ENCODE measurements at regions not wholly inside any gene's neighbourhood (a gene's known extent, or its start where the extent isn't known, plus 50 kb on each side); places are given as distances from the start of the nearest gene placed in this dataset.

- Histone ChIP-seq H3K4ac (replicated peaks; ENCODE audit: insufficient read length, low read depth, low read length) (no peak overlapping the region), H3K4me1 (replicated peaks in 1 of 4; ENCODE audit: control insufficient read depth in 3 of 4, insufficient read depth in 4 of 4, low read length in 3 of 4) (no peaks in the 10 kb centered on the region), H2BK120ac (replicated peaks; ENCODE audit: low read depth, low read length) (no peak overlapping the region), H3K23me2 (ENCODE audit: low read depth, low read length) (no peaks in the 10 kb centered on the region), H4K8ac (ENCODE audit: extremely low read depth, insufficient read depth, low read length) (no peak overlapping the region), H4K20me1 (replicated peaks in 1 of 2; ENCODE audit: control insufficient read depth in 1 of 2, insufficient read depth in 2 of 2, low read length in 2 of 2) (no peaks in the 10 kb centered on the region), H3K79me1 (ENCODE audit: low read depth, low read length) (no peaks in the 10 kb centered on the region), H3K27ac (ENCODE audit: low read depth, low read length) (no peak overlapping the region), H4K5ac (ENCODE audit: insufficient read length, low read depth, low read length) (no peak overlapping the region), H2BK5ac (ENCODE audit: low read depth, low read length) (no peak overlapping the region), H3K23ac (ENCODE audit: insufficient read length) (no peak overlapping the region), H2BK12ac (ENCODE audit: low read depth, low read length) (no peak overlapping the region), H3K14ac (ENCODE audit: insufficient read length) (no peak overlapping the region), H4K91ac (replicated peaks; ENCODE audit: insufficient read length, low read length) (no peak overlapping the region), H3K18ac (ENCODE audit: extremely low read depth, low read length) (no peak overlapping the region), H3K79me2 (ENCODE audit: control insufficient read depth in 1 of 2, insufficient read depth in 2 of 2, low read length in 2 of 2) (no peaks in the 10 kb centered on the region), H3K9ac (replicated peaks in 1 of 4; ENCODE audit: extremely low read depth in 1 of 4, low read depth in 3 of 4, low read length in 3 of 4) (no peak overlapping the region), H3K36me3 (ENCODE audit: control insufficient read depth in 2 of 4, insufficient read depth in 4 of 4, low read length in 3 of 4) (no peaks in the 10 kb centered on the region), H3K4me2 (ENCODE audit: insufficient read depth in 1 of 2, low read depth in 2 of 2, low read length in 2 of 2) (no peak overlapping the region), H3K27me3 (replicated peaks in 1 of 4; ENCODE audit: control insufficient read depth in 3 of 4, extremely low read depth in 1 of 4, insufficient read depth in 3 of 4, low read length in 3 of 4) (no peaks in the 10 kb centered on the region), H2BK15ac (ENCODE audit: low read length) (no peak overlapping the region), H3K9me3 (ENCODE audit: insufficient read depth in 2 of 2, low read depth in 1 of 2, low read length in 1 of 2) (no peaks in the 10 kb centered on the region), H2BK20ac (ENCODE audit: low read length) (no peak overlapping the region), H2AK5ac (ENCODE audit: low read depth, low read length) (no peak overlapping the region), H3K4me3 (ENCODE audit: extremely low read depth in 1 of 4, insufficient read depth in 2 of 4, low read depth in 3 of 4, low read length in 4 of 4) (no peak overlapping the region), H3K56ac (replicated peaks; ENCODE audit: insufficient read length, low read depth, low read length) (no peak overlapping the region), H2AFZ (ENCODE audit: low read length) (no peak overlapping the region)
- no peak for DNase-seq (ENCODE audit: low read depth in 1 of 2, low spot score in 2 of 2)
- ChIA-PET POLR2A (ENCODE audit: partially characterized antibody) (no interaction called here), CTCF (ENCODE audit: partially characterized antibody) (interaction anchor here (0.9 kb wide), 1 partner anchor 19 kb away, joined by 3 read pairs; no protein-coding TSS in a partner anchor)
- FAIRE-seq: no peak
- TF ChIP-seq ASH2L (IDR thresholded peaks at IDR 0.05; ENCODE audit: low read length) (no peak), ATF2 (IDR thresholded peaks at IDR 0.05; ENCODE audit: low read length) (no peak), HDAC2 (IDR thresholded peaks at IDR 0.05; ENCODE audit: borderline replicate concordance in 1 of 2, low read depth in 2 of 2, low read length in 2 of 2) (no peak), BRCA1 (IDR thresholded peaks at IDR 0.05; ENCODE audit: low read depth, low read length) (no peak), SP1 (IDR thresholded peaks at IDR 0.05; ENCODE audit: low read depth, low read length) (no peak), KDM5A (IDR thresholded peaks at IDR 0.05; ENCODE audit: low read length) (no peak), CTBP2 (IDR thresholded peaks at IDR 0.05; ENCODE audit: borderline replicate concordance, insufficient read depth, insufficient read length, low read length) (no peak), RAD21 (IDR thresholded peaks at IDR 0.05 in 1 of 2, conservative IDR thresholded peaks at IDR 0.05 in 1 of 2; ENCODE audit: low read depth in 2 of 2, low read length in 2 of 2) (no peak), EGR1 (IDR thresholded peaks at IDR 0.05; ENCODE audit: borderline replicate concordance, low read depth, low read length) (no peak), BCL11A (IDR thresholded peaks at IDR 0.05; ENCODE audit: low read depth in 2 of 2, low read length in 2 of 2) (no peak), CBX5 (IDR thresholded peaks at IDR 0.05; ENCODE audit: low read depth, low read length) (no peak), E2F6 (IDR thresholded peaks at IDR 0.05) (no peak), TBP (IDR thresholded peaks at IDR 0.05; ENCODE audit: low read depth, low read length) (no peak), POLR2A (IDR thresholded peaks at IDR 0.05; ENCODE audit: control extremely low read depth in 1 of 2, low read depth in 2 of 2, low read length in 2 of 2) (no peak)
Measured at GRCh38 chr11:80066291-80066690, 625.5 kb upstream of the TENM4 start.

Data from H1 (cell line).